CD14-positive monocyte (primary cell): ENCODE measurements at regions not wholly inside any gene's neighbourhood (a gene's known extent, or its start where the extent isn't known, plus 50 kb on each side); places are given as distances from the start of the nearest gene placed in this dataset.

Experiments used
- DNase-seq, 3 donors: peaks; one replicate each; pipeline ENCODE4 v3.0.0-alpha.2; 2011 to 2022
- H2AFZ ChIP-seq: 2 replicates; pipeline ENCODE4 v1.6.0; 2012; ENCODE audit warnings: mild to moderate bottlenecking, low read depth, low read length, inconsistent platforms; ENCODE audit not compliant: insufficient read depth, poor library complexity, severe bottlenecking
- H3K27ac ChIP-seq, 2 donors: 1 replicate in 1 of 2; 2 replicates in 1 of 2; pipeline ENCODE4 v1.5.1; 2012 to 2013; ENCODE audit warnings: low read length in 2 of 2, control low read depth in 1 of 2, inconsistent platforms in 1 of 2, low read depth in 1 of 2, mild to moderate bottlenecking in 1 of 2
- H3K27me3 ChIP-seq, 2 donors: one replicate each; pipeline versions ENCODE4 v1.6.0 to v1.6.1; 2011 to 2013; ENCODE audit warnings: low read length in 2 of 2; ENCODE audit not compliant: control insufficient read depth in 2 of 2, insufficient read depth in 2 of 2
- H3K36me3 ChIP-seq, 2 donors: replicated peaks in 1 of 2; 1 replicate in 1 of 2; 2 replicates in 1 of 2; pipeline versions ENCODE4 v1.5.1 to v1.6.1; 2012 to 2013; ENCODE audit warnings: low read length in 2 of 2, control low read depth in 1 of 2, inconsistent platforms in 1 of 2, mild to moderate bottlenecking in 1 of 2; ENCODE audit not compliant: insufficient read depth in 2 of 2, control insufficient read depth in 1 of 2
- H3K4me1 ChIP-seq, 2 donors: 1 replicate in 1 of 2; 2 replicates in 1 of 2; pipeline versions ENCODE4 v1.5.1 to v1.6.1; 2012 to 2013; ENCODE audit warnings: low read length in 2 of 2, control low read depth in 1 of 2, inconsistent platforms in 1 of 2, mild to moderate bottlenecking in 1 of 2, moderate library complexity in 1 of 2; ENCODE audit not compliant: insufficient read depth in 2 of 2, control insufficient read depth in 1 of 2
- H3K4me2 ChIP-seq: replicated peaks from 2 replicates; pipeline ENCODE3; 2012; ENCODE audit warnings: low read length, moderate library complexity, mild to moderate bottlenecking; ENCODE audit not compliant: poor library complexity, severe bottlenecking; ENCODE audit errors: extremely low read depth
- H3K4me3 ChIP-seq, 3 experiments: fragments of 200-600 bp in 1 of 3; sonication (generic) in 1 of 3; replicated peaks in 1 of 3; 1 replicate in 2 of 3; 2 replicates in 1 of 3; pipeline ENCODE4 v1.5.1; 2011 to 2013; ENCODE audit warnings: low read length in 3 of 3, mild to moderate bottlenecking in 3 of 3, control low read depth in 2 of 3, low read depth in 2 of 3, inconsistent platforms in 1 of 3, moderate library complexity in 1 of 3
- H3K79me2 ChIP-seq: 2 replicates; pipeline ENCODE4 v1.6.0; 2012; ENCODE audit warnings: mild to moderate bottlenecking, control low read depth, inconsistent platforms, low read length, moderate library complexity; ENCODE audit not compliant: insufficient read depth
- H3K9ac ChIP-seq: 2 replicates; pipeline ENCODE4 v1.6.0; 2017; ENCODE audit warnings: low read length, mild to moderate bottlenecking; ENCODE audit not compliant: insufficient read depth, poor library complexity, severe bottlenecking
- H3K9me3 ChIP-seq, 2 donors: replicated peaks in 1 of 2; 1 replicate in 1 of 2; 2 replicates in 1 of 2; pipeline versions ENCODE4 v1.5.1 to v1.6.1; 2012 to 2013; ENCODE audit warnings: low read length in 2 of 2, control low read depth in 1 of 2; ENCODE audit not compliant: control insufficient read depth in 1 of 2, insufficient read depth in 1 of 2
- H4K20me1 ChIP-seq: 2 replicates; pipeline ENCODE4 v1.6.0; 2012; ENCODE audit warnings: mild to moderate bottlenecking, low read length, control low read depth, moderate library complexity; ENCODE audit not compliant: insufficient read depth
- H3K27ac Mint-ChIP-seq, 7 donors: one replicate each; pipeline ENCODE4 v1.8.0; 2020; ENCODE audit warnings: mild to moderate bottlenecking in 7 of 7, mixed read lengths in 7 of 7, moderate library complexity in 6 of 7, inconsistent platforms in 2 of 7
- H3K27me3 Mint-ChIP-seq, 3 donors: one replicate each; pipeline ENCODE4 v1.8.0; 2021 to 2022; ENCODE audit warnings: low read depth in 3 of 3, mild to moderate bottlenecking in 3 of 3, mixed read lengths in 3 of 3, moderate library complexity in 3 of 3, inconsistent platforms in 1 of 3
- H3K36me3 Mint-ChIP-seq, 2 donors: one replicate each; pipeline ENCODE4 v1.8.0; 2020; ENCODE audit warnings: mixed read lengths in 2 of 2, inconsistent platforms in 1 of 2, mild to moderate bottlenecking in 1 of 2
- H3K4me1 Mint-ChIP-seq: one replicate; pipeline ENCODE4 v1.8.0; 2020; ENCODE audit warnings: mild to moderate bottlenecking, mixed read lengths
- H3K4me3 Mint-ChIP-seq, 2 donors: one replicate each; pipeline ENCODE4 v1.8.0; 2020; ENCODE audit warnings: mild to moderate bottlenecking in 2 of 2, mixed read lengths in 2 of 2, moderate library complexity in 1 of 2
- H3K9me3 Mint-ChIP-seq, 7 donors: one replicate each; pipeline ENCODE4 v1.8.0; 2020 to 2022; ENCODE audit warnings: mixed read lengths in 7 of 7, mild to moderate bottlenecking in 6 of 7, moderate library complexity in 6 of 7, inconsistent platforms in 2 of 7
- CTCF ChIP-seq: fragments of 200-600 bp; IDR thresholded peaks from one replicate; pipeline ENCODE4 v1.8.0; 2022; ENCODE audit warnings: antibody characterized with exemption, mild to moderate bottlenecking
- WGBS: methylation state at CpG from one replicate; pipeline ENCODE4 v1.1.5; 2013; ENCODE audit warnings: missing lambda C conversion rate; ENCODE audit not compliant: insufficient coverage; 5-methylcytosine and 5-hydroxymethylcytosine counted together
- intact Hi-C, 2 donors: fragments of 100-400 bp; cut with micrococcal nuclease; formaldehyde crosslinking; loops; one replicate each; pipeline versions ENCODE4 v1.15.0 to v1.15.1; 2023

- H3K4me1 ChIP-seq = no peaks in the 10 kb centered on the region
- Mint-ChIP-seq H3K4me3 (no peak overlapping the region), H3K27me3 (peaks cover 0 to 5% (median 1%) of the 10 kb centered on the region in 3 donors), H3K4me1 (no peaks in the 10 kb centered on the region), H3K9me3 (peaks cover 0 to 8% (median 0%) of the 10 kb centered on the region in 7 donors), H3K27ac (no peak overlapping the region), H3K36me3 (no peaks in the 10 kb centered on the region)
- no peak overlapping the region for H3K4me2 ChIP-seq
- H3K36me3 ChIP-seq = no peaks in the 10 kb centered on the region
- H3K9ac ChIP-seq = no peak overlapping the region
- H3K79me2 ChIP-seq = no peaks in the 10 kb centered on the region
- no peak for TF ChIP-seq CTCF
- no peak overlapping the region for H2AFZ ChIP-seq
- 79% methylated on average over 7 of the region's 8 CpGs for WGBS
- no peak for DNase-seq
- intact Hi-C loops = no loop called here
- H4K20me1 ChIP-seq = no peaks in the 10 kb centered on the region
- no peak overlapping the region for H3K27ac ChIP-seq
- no peaks in the 10 kb centered on the region for H3K27me3 ChIP-seq
- H3K9me3 ChIP-seq = no peaks in the 10 kb centered on the region
- H3K4me3 ChIP-seq = no peak overlapping the region
These were observed 621.5 kb upstream of the CDH4 start for GRCh38 chr20:60630609-60631008.

GRCh38 chr20:60631585-60632287, 620.3 kb upstream of the CDH4 start:
- TF ChIP-seq CTCF = no peak
- H3K9me3 ChIP-seq = no peaks in the 10 kb centered on the region
- Mint-ChIP-seq H3K36me3 (no peaks in the 10 kb centered on the region), H3K4me1 (no peaks in the 10 kb centered on the region), H3K27me3 (peaks cover 0 to 5% (median 3%) of the 10 kb centered on the region in 3 donors), H3K27ac (no peak overlapping the region), H3K9me3 (peaks cover 0 to 13% (median 2%) of the 10 kb centered on the region in 7 donors), H3K4me3 (no peak overlapping the region)
- no peak overlapping the region for H2AFZ ChIP-seq
- no peaks in the 10 kb centered on the region for H3K79me2 ChIP-seq
- DNase-seq = no peak
- H3K9ac ChIP-seq = no peak overlapping the region
- H3K4me3 ChIP-seq = no peak overlapping the region
- H4K20me1 ChIP-seq = no peaks in the 10 kb centered on the region
- H3K4me1 ChIP-seq = no peaks in the 10 kb centered on the region
- no peaks in the 10 kb centered on the region for H3K36me3 ChIP-seq
- H3K27ac ChIP-seq = no peak overlapping the region
- no peaks in the 10 kb centered on the region for H3K27me3 ChIP-seq
- WGBS = 92% methylated on average over 4 of the region's 9 CpGs
- H3K4me2 ChIP-seq = no peak overlapping the region
- intact Hi-C loops = no loop called here
